ENCODE measurements at regions not wholly inside any gene's neighbourhood (a gene's known extent, or its start where the extent isn't known, plus 50 kb on each side); places are given as distances from the start of the nearest gene placed in this dataset.
"Not testable (repeated sequence)": the region's sequence is repeated elsewhere in the genome, so short reads cannot be mapped to it uniquely, and the experiment has no call there.

- DNase-seq = no peak
These were observed 180.8 kb upstream of the RAB6C start for GRCh38 chr2:129798626-129799025.

DNA sequence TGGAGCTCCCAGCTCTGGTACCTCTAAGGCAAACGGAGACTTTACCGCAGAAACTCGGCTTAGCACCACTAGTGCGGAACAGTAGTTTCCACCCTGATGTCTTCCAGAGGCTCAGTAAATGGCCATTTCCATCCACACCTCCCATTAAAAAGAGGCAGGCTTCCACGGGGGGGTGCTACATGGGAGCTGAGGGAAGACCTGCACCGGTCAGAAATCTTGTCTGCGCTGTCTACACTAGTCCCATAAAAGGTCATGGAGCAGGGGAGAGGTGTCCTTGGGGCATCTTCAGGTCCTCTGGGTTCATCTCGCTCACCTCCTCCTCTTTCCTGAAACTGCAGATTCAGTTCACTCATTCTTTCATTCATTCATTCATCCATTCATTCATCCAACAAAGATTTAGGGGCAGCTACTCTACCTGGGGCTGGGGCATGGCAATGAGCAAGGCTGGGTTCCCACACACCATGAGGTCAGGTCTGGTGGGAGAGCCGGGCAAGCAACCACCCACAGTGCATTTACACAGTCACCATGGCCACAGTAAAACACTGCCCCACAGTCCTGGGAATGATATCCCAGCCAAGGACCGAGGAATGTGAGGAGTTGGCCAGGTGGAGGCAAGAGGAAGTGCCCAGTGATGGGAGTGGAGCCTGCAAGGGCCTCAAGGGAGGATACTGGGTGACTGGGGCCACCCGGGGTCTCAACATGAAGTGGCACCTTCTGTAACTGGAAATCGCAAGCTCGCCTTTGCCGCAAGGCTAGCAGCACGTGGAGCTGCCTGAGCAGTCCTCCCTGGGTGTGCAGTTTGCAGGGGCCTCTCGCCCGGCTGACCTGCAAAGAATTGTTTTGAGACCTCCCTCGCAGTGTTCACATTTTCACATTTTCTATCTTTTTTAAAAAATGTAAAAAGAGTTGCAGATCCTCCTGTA, 180.2 kb upstream of the RAB6C start:
- DNase-seq = no peak

DNA sequence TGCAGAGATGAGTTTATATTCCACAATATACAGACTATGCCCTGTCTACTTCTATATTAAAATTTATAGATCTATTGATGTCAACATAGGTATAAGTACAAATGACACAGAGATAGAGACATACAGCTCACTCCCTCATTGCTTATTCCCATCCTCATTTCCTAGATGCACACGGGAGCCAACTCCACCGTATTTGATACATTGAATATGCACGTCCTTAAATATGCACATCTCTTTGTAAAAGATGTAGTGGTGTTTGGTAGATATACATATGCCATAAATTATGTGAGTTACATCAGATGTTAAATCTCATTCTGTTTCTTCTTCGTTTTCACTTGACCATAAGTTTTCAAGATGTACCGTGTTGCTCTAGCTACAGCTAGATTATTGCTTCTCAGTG, 179.2 kb upstream of the RAB6C start:
- DNase-seq = no peak

DNA sequence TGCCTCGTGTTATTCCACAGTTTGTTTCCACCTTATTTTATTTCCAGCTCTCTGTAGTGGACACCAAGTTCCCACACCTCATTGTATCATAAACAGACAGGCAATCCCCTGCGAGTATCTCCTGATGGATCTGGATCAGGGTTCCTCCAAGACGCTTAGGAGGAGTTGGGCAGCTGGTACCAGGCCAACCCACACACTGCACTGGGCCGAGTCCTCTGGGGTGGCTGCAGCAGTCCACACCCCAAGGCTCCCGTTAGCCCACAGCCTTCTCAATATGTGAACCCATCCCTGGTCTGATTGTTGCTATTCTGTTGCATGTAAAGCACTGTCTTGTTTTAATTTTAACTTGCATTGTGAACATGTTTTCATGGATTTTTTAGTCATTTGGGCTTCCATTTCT, 178.8 kb upstream of the RAB6C start:
- DNase-seq = no peak

DNA sequence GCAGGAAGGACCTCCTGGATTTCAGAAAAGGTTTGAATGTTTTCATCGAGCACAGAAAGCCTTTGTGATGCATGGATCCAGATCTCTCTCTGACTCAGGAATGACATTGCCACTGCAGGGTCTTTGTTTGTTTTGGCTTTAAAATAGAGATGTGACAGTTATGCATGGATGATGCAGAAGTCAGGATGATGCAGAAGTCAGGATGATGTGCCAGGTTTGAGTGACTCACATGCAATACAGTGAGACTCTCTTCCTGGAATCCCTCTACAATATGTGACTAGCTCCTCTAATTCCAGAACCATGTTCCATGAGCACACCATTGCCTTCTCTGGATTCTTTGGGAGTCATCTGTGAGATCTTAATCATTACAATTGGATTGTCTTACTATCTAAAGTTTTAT, 177.9 kb upstream of the RAB6C start:
- no peak for DNase-seq

GRCh38 chr2:129802290-129802689, 177.2 kb upstream of the RAB6C start:
- DNase-seq = no peak

GRCh38 chr2:129803032-129803431, 176.4 kb upstream of the RAB6C start:
- DNase-seq = no peak

GRCh38 chr2:129803871-129804270, 175.6 kb upstream of the RAB6C start:
- DNase-seq = no peak

- DNase-seq = no peak
These were observed 173.6 kb upstream of the RAB6C start for GRCh38 chr2:129805899-129806298.

GRCh38 chr2:129806317-129806716, 173.1 kb upstream of the RAB6C start:
- DNase-seq = no peak

- DNase-seq = no peak
These were observed 172.5 kb upstream of the RAB6C start for GRCh38 chr2:129806990-129807389.

DNA sequence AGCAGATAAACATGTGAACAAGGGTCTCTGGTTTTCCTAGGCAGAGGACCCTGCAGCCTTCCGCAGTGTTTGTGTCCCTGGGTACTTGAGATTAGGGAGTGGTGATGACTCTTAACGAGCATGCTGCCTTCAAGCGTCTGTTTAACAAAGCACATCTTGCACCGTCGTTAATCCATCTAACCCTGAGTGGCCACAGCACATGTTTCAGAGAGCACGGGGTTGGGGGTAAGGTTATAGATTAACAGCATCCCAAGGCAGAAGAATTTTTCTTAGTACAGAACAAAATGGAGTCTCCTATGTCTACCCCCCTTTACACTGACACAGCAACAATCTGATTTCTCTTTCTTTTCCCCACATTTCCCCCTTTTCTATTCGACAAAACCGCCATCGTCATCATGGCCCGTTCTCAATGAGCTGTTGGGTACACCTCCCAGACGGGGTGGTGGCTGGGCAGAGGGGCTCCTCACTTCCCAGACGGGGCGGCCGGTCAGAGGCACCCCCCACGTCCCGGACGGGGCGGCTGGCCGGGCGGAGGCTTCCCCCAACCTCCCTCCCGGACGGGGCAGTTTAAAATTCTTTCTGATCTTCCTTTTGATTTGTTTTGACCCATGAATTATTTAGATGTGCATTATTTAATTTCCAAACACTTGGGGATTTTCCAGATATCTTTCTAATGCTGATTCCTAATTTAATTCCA, 171.7 kb upstream of the RAB6C start:
- DNase-seq = not testable (repeated sequence)

GRCh38 chr2:129810521-129810920, 168.9 kb upstream of the RAB6C start:
- DNase-seq = no peak

DNA sequence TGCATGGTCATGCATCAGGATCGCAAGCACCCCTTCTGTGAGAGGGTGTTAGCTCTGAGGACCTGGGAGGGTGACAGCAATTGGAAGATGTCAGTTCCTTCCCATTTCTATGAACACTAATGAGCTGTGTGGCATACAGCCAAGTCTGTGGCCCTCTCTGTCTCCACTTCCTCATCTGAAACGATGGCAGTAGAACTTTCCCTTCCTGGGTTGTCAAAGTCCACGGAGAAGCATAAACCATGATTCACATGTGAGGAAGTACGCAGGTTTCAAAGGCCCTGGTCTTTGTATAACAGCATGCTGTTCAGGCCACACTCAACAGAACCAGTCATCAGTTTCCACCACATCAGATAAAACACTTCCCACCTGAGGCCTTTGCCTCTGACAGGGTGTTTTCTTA, 167.4 kb upstream of the RAB6C start:
- no peak for DNase-seq

DNA sequence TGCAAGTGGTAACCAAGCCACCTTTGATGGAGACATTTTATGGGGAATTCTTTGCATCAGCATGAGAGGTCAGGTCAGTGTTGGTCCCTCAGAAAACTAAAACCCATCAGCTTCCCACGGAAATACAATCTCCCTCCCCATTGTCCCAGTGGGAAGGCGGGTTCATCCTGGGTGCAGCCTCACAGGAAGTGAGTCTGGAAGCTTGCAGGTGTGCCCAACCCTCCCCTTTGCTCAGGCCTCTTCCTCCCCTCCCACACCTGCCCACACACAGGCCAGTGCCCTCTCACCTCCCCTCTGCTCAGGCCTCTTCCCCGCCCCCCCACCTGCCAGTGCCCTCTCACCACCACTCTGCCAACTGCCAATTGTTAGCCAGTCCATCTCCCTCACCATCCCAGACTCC, 166.8 kb upstream of the RAB6C start:
- no peak for DNase-seq

DNA sequence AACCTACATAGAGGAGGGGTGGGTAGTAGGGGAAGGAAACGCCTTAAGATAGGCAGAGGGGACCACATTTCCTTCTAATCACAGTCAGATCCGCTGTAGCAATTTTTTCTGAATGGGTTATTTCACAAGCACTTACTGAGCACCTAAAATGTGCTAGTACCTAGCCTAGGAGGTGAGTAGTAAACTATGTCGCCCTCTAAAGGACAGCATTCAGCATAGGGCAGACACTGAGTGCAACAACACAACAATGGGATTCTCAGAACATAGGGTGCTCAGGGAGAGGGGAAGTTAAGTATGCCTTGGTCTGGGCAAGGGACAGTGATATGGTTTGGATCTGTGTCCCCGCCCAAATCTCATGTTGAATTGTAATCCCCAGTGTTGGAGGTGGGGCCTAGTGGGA, 166.1 kb upstream of the RAB6C start:
- no peak for DNase-seq

GRCh38 chr2:129816813-129817574, 162.5 kb upstream of the RAB6C start:
- no peak for DNase-seq

- no peak for DNase-seq
These were observed 159.6 kb upstream of the RAB6C start for GRCh38 chr2:129819855-129820254.

DNA sequence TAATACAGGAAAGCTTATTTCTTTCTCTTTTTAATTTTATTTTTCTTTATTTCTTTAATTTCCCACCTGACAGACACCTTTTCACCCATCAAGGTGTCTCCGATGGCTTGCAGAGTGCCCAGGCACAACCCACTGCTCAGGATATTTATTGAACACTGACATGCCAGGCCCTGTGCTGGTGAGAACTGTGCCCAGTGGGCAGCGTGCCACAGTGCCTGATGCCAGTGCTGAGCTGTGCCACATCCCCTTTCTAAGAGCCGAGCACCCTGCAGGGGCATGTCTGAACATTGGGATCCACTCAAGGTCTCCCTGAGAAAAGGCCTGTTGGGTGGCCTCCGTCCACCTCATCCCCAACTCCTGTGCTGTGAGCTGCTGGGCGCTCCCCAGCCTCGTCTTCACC, 158.6 kb upstream of the RAB6C start:
- DNase-seq = no peak

DNA sequence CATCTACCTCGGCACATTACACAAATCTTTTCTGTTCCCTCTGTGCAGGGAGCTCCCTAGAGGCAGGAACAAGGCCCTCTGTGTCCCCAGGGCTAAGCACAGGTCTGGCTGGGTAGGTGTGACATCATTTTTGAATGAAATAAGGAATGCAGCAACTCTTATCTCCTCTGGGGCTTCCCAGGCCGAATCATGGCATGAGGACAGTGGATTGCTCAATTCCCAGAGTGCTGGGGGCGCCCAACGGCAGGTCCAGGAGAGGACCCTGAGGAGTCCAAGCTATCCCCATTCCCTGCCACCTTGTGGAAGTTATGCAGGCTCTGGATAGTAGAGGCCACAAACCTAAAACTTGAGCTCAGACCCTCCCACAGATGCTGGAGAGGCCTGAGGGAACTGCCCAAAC, 158.0 kb upstream of the RAB6C start:
- no peak for DNase-seq

- DNase-seq = no peak
These were observed 156.4 kb upstream of the RAB6C start for GRCh38 chr2:129823044-129823443.

DNA sequence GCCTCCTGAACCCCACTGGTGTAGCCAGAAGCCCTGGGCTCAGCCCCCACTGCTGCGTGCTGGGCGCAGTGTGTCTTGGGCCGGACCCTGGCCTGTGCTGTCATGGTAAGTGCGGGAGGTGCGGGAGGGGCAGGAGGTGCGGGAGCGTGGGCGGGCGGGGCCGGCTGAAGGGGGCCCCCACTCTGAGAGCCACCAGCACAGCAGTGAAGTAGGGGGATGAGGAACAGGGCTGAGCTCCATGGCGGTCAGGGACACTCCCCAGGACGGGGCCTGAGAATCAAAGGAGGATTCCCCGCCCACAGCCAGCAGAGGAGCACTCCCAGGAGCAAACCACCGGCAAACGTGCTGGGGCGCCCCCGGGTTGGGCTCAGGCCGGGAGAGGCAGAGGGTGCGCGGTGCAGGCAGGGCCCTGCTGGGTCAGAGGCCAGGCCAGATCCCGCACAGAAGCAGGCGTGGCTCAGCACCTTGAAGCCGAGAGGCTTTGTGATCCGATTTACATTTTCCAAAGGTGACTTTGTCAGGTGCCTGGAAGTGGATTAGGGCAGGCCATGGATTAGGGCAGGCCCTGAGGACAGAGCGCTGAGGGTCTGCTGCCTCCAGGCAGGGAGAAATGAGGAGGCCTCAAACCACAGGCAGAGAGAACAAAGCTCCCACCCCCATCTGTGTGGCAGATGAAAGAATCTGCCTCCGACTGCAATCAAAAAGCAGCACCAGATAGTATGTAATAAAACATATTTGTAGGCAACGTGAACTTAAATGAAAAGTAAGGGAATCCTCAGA, 152.0 kb upstream of the RAB6C start:
- DNase-seq = no peak

GRCh38 chr2:129828792-129829191, 150.7 kb upstream of the RAB6C start:
- DNase-seq = no peak

All from stimulated activated CD4-positive, alpha-beta T cell treated with anti-CD3 and anti-CD28 coated beads, Interleukin-12 subunit alpha, Interleukin-12 subunit beta, amount 100 ng/mL, for 4 hours (primary cell).